ENCODE measurements at regions not wholly inside any gene's neighbourhood (a gene's known extent, or its start where the extent isn't known, plus 50 kb on each side); places are given as distances from the start of the nearest gene placed in this dataset.

DNA sequence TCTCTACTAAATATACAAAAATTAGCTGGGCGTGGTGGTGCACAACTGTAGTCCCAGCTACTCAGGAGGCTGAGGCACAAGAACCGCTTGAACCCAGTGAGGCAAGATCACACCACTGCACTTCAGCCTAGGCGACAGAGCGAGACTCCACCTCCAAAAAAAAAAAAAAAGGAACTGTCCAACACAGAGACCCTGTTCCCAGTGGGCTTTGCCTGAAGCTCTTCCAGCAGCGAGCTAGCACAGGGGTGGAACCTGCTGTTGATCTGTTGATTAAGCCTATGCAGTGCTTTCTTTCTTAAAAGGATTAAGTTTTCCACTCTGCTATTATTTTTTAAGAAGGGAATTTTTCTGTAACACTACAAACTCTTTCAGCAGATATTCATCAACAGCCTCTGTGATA lies 171.0 kb upstream of the TUT7 start:
- H3K27ac ChIP-seq (replicated peaks; ENCODE audit: low read length) = no peak overlapping the region
- H3K18ac ChIP-seq (ENCODE audit: low read length) = no peak overlapping the region
- no peaks in the 10 kb centered on the region for H3K9me3 ChIP-seq (replicated peaks in 1 of 2; ENCODE audit: control insufficient read depth in 2 of 2, insufficient read depth in 1 of 2, low read depth in 1 of 2, low read length in 2 of 2)
- no peak overlapping the region for H2AK5ac ChIP-seq (ENCODE audit: low read depth, low read length)
- H3K79me1 ChIP-seq (ENCODE audit: low read depth, low read length) = no peaks in the 10 kb centered on the region
- no peak overlapping the region for H3K4me2 ChIP-seq (ENCODE audit: insufficient read depth, low read length, poor library complexity, severe bottlenecking)
- WGBS, 2 donors (ENCODE audit: extremely low coverage in 2 of 2, insufficient read length in 2 of 2, insufficient replicate concordance in 1 of 2) = no CpG with 5 or more reads among the region's 5 CpGs
- no peaks in the 10 kb centered on the region for H3K27me3 ChIP-seq (ENCODE audit: control insufficient read depth in 3 of 3, insufficient read depth in 3 of 3, low read depth in 1 of 3, low read length in 3 of 3)
- H3K23ac ChIP-seq (ENCODE audit: low read depth, low read length, poor library complexity) = no peak overlapping the region
- H2BK12ac ChIP-seq (ENCODE audit: low read length) = no peak overlapping the region
- H4K91ac ChIP-seq (ENCODE audit: low read depth, low read length, poor library complexity) = no peak overlapping the region
- H3K9ac ChIP-seq (ENCODE audit: low read depth, low read length, poor library complexity) = no peak overlapping the region
- H2AFZ ChIP-seq (ENCODE audit: low read length) = no peak overlapping the region
- H3K4me1 ChIP-seq (ENCODE audit: control insufficient read depth in 2 of 2, insufficient read depth in 1 of 2, low read depth in 1 of 2, low read length in 2 of 2) = peaks cover 0 to 4% of the 10 kb centered on the region in 2 donors
- no peak overlapping the region for H2BK5ac ChIP-seq (ENCODE audit: low read length)
- no peak overlapping the region for H2BK120ac ChIP-seq (ENCODE audit: low read depth, low read length)
- no peak overlapping the region for H3K4me3 ChIP-seq (ENCODE audit: low read length in 2 of 2)
- no peak for DNase-seq (ENCODE audit: low spot score)
- no peak overlapping the region for H3K4ac ChIP-seq (ENCODE audit: low read length)
- no peak overlapping the region for H2BK15ac ChIP-seq (ENCODE audit: low read length)
- no peak overlapping the region for H3K14ac ChIP-seq (ENCODE audit: low read length)
- no peak overlapping the region for H4K8ac ChIP-seq (ENCODE audit: low read depth, low read length)
- no peaks in the 10 kb centered on the region for H3K36me3 ChIP-seq (replicated peaks in 1 of 2; ENCODE audit: control insufficient read depth in 2 of 2, insufficient read depth in 2 of 2, low read length in 2 of 2)

- no peak overlapping the region for H3K23ac ChIP-seq (ENCODE audit: low read depth, low read length, poor library complexity)
- DNase-seq (ENCODE audit: low spot score) = no peak
- H3K27ac ChIP-seq (replicated peaks; ENCODE audit: low read length) = no peak overlapping the region
- H3K79me1 ChIP-seq (ENCODE audit: low read depth, low read length) = no peaks in the 10 kb centered on the region
- no peak overlapping the region for H2BK12ac ChIP-seq (ENCODE audit: low read length)
- no peak overlapping the region for H4K91ac ChIP-seq (ENCODE audit: low read depth, low read length, poor library complexity)
- H3K36me3 ChIP-seq (replicated peaks in 1 of 2; ENCODE audit: control insufficient read depth in 2 of 2, insufficient read depth in 2 of 2, low read length in 2 of 2) = no peaks in the 10 kb centered on the region
- H3K9me3 ChIP-seq (replicated peaks in 1 of 2; ENCODE audit: control insufficient read depth in 2 of 2, insufficient read depth in 1 of 2, low read depth in 1 of 2, low read length in 2 of 2) = no peaks in the 10 kb centered on the region
- no CpG with 5 or more reads among the region's 5 CpGs for WGBS, 2 donors (ENCODE audit: extremely low coverage in 2 of 2, insufficient read length in 2 of 2, insufficient replicate concordance in 1 of 2)
- no peak overlapping the region for H4K8ac ChIP-seq (ENCODE audit: low read depth, low read length)
- H3K4ac ChIP-seq (ENCODE audit: low read length) = no peak overlapping the region
- no peak overlapping the region for H2BK5ac ChIP-seq (ENCODE audit: low read length)
- no peak overlapping the region for H3K18ac ChIP-seq (ENCODE audit: low read length)
- H3K9ac ChIP-seq (ENCODE audit: low read depth, low read length, poor library complexity) = no peak overlapping the region
- H2AFZ ChIP-seq (ENCODE audit: low read length) = no peak overlapping the region
- H2BK120ac ChIP-seq (ENCODE audit: low read depth, low read length) = no peak overlapping the region
- H2BK15ac ChIP-seq (ENCODE audit: low read length) = no peak overlapping the region
- H3K4me1 ChIP-seq (ENCODE audit: control insufficient read depth in 2 of 2, insufficient read depth in 1 of 2, low read depth in 1 of 2, low read length in 2 of 2) = peaks cover 0 to 4% of the 10 kb centered on the region in 2 donors
- no peak overlapping the region for H3K14ac ChIP-seq (ENCODE audit: low read length)
- H3K4me3 ChIP-seq (ENCODE audit: low read length in 2 of 2) = no peak overlapping the region
- no peak overlapping the region for H2AK5ac ChIP-seq (ENCODE audit: low read depth, low read length)
- H3K4me2 ChIP-seq (ENCODE audit: insufficient read depth, low read length, poor library complexity, severe bottlenecking) = no peak overlapping the region
- H3K27me3 ChIP-seq (ENCODE audit: control insufficient read depth in 3 of 3, insufficient read depth in 3 of 3, low read depth in 1 of 3, low read length in 3 of 3) = no peaks in the 10 kb centered on the region
Measured at GRCh38 chr9:86521977-86522376, 167.8 kb upstream of the TUT7 start.

DNA sequence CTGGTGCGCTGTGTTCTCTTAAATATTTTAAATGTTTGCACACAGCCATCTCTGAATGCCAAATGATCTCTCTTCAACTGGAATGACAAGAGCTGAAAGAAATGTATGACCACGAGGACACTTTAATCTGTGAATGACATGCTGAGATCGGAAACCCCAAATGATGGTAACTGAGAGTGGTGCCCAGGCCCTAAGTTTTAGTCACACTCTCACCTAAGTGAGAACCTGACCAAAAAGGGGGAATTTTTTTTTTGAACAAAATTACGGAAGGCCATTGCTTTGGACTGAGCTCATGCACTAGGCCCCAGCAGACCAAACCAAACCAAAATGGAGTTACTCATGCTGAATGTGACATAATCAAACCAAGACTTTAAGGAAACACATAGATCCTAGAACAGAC lies 167.1 kb upstream of the TUT7 start:
- Histone ChIP-seq H3K18ac (ENCODE audit: low read length) (no peak overlapping the region), H3K4me1 (ENCODE audit: control insufficient read depth in 2 of 2, insufficient read depth in 1 of 2, low read depth in 1 of 2, low read length in 2 of 2) (peaks cover 0 to 3% of the 10 kb centered on the region in 2 donors), H2BK15ac (ENCODE audit: low read length) (no peak overlapping the region), H3K27me3 (ENCODE audit: control insufficient read depth in 3 of 3, insufficient read depth in 3 of 3, low read depth in 1 of 3, low read length in 3 of 3) (no peaks in the 10 kb centered on the region), H3K27ac (replicated peaks; ENCODE audit: low read length) (no peak overlapping the region), H3K9me3 (replicated peaks in 1 of 2; ENCODE audit: control insufficient read depth in 2 of 2, insufficient read depth in 1 of 2, low read depth in 1 of 2, low read length in 2 of 2) (no peaks in the 10 kb centered on the region), H3K36me3 (replicated peaks in 1 of 2; ENCODE audit: control insufficient read depth in 2 of 2, insufficient read depth in 2 of 2, low read length in 2 of 2) (no peaks in the 10 kb centered on the region), H2BK120ac (ENCODE audit: low read depth, low read length) (no peak overlapping the region), H2AFZ (ENCODE audit: low read length) (no peak overlapping the region), H2AK5ac (ENCODE audit: low read depth, low read length) (no peak overlapping the region), H2BK5ac (ENCODE audit: low read length) (no peak overlapping the region), H4K8ac (ENCODE audit: low read depth, low read length) (no peak overlapping the region), H3K23ac (ENCODE audit: low read depth, low read length, poor library complexity) (no peak overlapping the region), H4K91ac (ENCODE audit: low read depth, low read length, poor library complexity) (no peak overlapping the region), H3K4me2 (ENCODE audit: insufficient read depth, low read length, poor library complexity, severe bottlenecking) (no peak overlapping the region), H3K9ac (ENCODE audit: low read depth, low read length, poor library complexity) (no peak overlapping the region), H3K79me1 (ENCODE audit: low read depth, low read length) (no peaks in the 10 kb centered on the region), H3K4ac (ENCODE audit: low read length) (no peak overlapping the region), H3K4me3 (ENCODE audit: low read length in 2 of 2) (no peak overlapping the region), H2BK12ac (ENCODE audit: low read length) (no peak overlapping the region), H3K14ac (ENCODE audit: low read length) (no peak overlapping the region)
- DNase-seq (ENCODE audit: low spot score) = no peak
- WGBS, 2 donors (ENCODE audit: extremely low coverage in 2 of 2, insufficient read length in 2 of 2, insufficient replicate concordance in 1 of 2) = no CpG with 5 or more reads among the region's 4 CpGs

DNA sequence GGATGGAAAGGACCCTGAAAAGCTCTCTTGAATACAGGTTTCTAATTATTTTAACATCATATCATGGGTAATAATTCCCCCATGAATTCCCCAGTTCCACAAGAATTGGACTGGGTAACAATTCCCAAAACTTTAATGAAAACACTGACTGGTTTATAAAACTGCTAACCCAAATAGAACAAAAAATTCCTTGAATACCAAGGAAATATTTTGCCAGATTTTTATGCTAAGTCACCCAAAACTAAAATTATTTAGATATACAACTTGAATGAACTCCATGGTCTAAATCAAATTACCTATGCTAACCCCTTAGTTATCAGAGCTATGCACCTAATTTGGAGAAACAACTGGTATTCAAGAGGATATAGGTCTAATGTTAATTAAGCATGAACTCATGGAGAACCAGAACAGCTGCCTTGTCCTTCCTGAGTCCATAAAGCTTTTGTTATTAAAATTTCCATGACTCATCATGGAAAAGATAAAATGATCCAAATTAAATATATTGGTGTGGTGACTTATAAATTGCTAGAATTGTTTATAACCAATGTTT lies 164.9 kb upstream of the TUT7 start:
- H2AK5ac ChIP-seq (ENCODE audit: low read depth, low read length) = no peak overlapping the region
- no peaks in the 10 kb centered on the region for H3K36me3 ChIP-seq (replicated peaks in 1 of 2; ENCODE audit: control insufficient read depth in 2 of 2, insufficient read depth in 2 of 2, low read length in 2 of 2)
- H4K91ac ChIP-seq (ENCODE audit: low read depth, low read length, poor library complexity) = no peak overlapping the region
- no peak overlapping the region for H4K8ac ChIP-seq (ENCODE audit: low read depth, low read length)
- H2AFZ ChIP-seq (ENCODE audit: low read length) = no peak overlapping the region
- H3K4ac ChIP-seq (ENCODE audit: low read length) = no peak overlapping the region
- H2BK120ac ChIP-seq (ENCODE audit: low read depth, low read length) = no peak overlapping the region
- H3K9ac ChIP-seq (ENCODE audit: low read depth, low read length, poor library complexity) = no peak overlapping the region
- H3K4me2 ChIP-seq (ENCODE audit: insufficient read depth, low read length, poor library complexity, severe bottlenecking) = no peak overlapping the region
- no peak overlapping the region for H2BK5ac ChIP-seq (ENCODE audit: low read length)
- H3K27me3 ChIP-seq (ENCODE audit: control insufficient read depth in 3 of 3, insufficient read depth in 3 of 3, low read depth in 1 of 3, low read length in 3 of 3) = no peaks in the 10 kb centered on the region
- H2BK15ac ChIP-seq (ENCODE audit: low read length) = no peak overlapping the region
- H3K79me1 ChIP-seq (ENCODE audit: low read depth, low read length) = no peaks in the 10 kb centered on the region
- no peak overlapping the region for H2BK12ac ChIP-seq (ENCODE audit: low read length)
- H3K18ac ChIP-seq (ENCODE audit: low read length) = no peak overlapping the region
- no peak overlapping the region for H3K14ac ChIP-seq (ENCODE audit: low read length)
- DNase-seq (ENCODE audit: low spot score) = no peak
- no peaks in the 10 kb centered on the region for H3K9me3 ChIP-seq (replicated peaks in 1 of 2; ENCODE audit: control insufficient read depth in 2 of 2, insufficient read depth in 1 of 2, low read depth in 1 of 2, low read length in 2 of 2)
- H3K4me3 ChIP-seq (ENCODE audit: low read length in 2 of 2) = no peak overlapping the region
- no peaks in the 10 kb centered on the region for H3K4me1 ChIP-seq (ENCODE audit: control insufficient read depth in 2 of 2, insufficient read depth in 1 of 2, low read depth in 1 of 2, low read length in 2 of 2)
- no peak overlapping the region for H3K27ac ChIP-seq (replicated peaks; ENCODE audit: low read length)
- no peak overlapping the region for H3K23ac ChIP-seq (ENCODE audit: low read depth, low read length, poor library complexity)

Measured in neuronal stem cell (in vitro differentiated cells).